HCT116 (cell line): ENCODE measurements at regions not wholly inside any gene's neighbourhood (a gene's known extent, or its start where the extent isn't known, plus 50 kb on each side); places are given as distances from the start of the nearest gene placed in this dataset.

Experiments used
- ATAC-seq: fragments of 200-7000 bp; cut with Tn5 transposase; 2 replicates; pipeline ENCODE4 v1.9.1; 2020; ENCODE audit warnings: mild to moderate bottlenecking, moderate library complexity
- BruUV-seq: library from RNA; stranded (reverse); fragments of 400-500 nt; replicated peaks from 2 replicates; lab custom pipeline; 2021; lab: Mats Ljungman, UMichigan
- CTCF ChIA-PET: fragments of 300-600 bp; sonication (Branson Sonifier 250); formaldehyde crosslinking; loops from one replicate; lab custom pipeline; 2021; ENCODE audit warnings: antibody characterized with exemption; lab: Charles Lee
- POLR2A ChIA-PET: fragments of 300-600, 350-600 bp; sonication (Branson Sonifier 250); formaldehyde crosslinking; loops from one replicate; lab custom pipeline; 2021; ENCODE audit warnings: antibody characterized with exemption; lab: Charles Lee
- RAD21 ChIA-PET, 2 experiments: fragments of 300-600 bp; sonication (Branson Sonifier 250); formaldehyde crosslinking; loops; one replicate each; lab custom pipeline; 2023; ENCODE audit warnings: low total read pairs in 2 of 2; ENCODE audit not compliant: uncharacterized antibody in 2 of 2, unreplicated experiment in 2 of 2, low non-redundant PET in 1 of 2; lab: Charles Lee
- DNase-seq: peaks from one replicate; pipeline ENCODE4 v3.0.0-alpha.2; 2010; ENCODE audit warnings: low read depth, low spot score
- H2AFZ ChIP-seq: fragments of 200-600 bp; shearing (Covaris generic), sonication (generic); 2 replicates; pipeline ENCODE4 v1.6.1; 2017; ENCODE audit warnings: low read depth, mixed run types, mixed read lengths, antibody characterized with exemption, low read length; ENCODE audit not compliant: poor library complexity, severe bottlenecking
- H3K27ac ChIP-seq: 2 replicates; pipeline ENCODE4 v1.5.1; 2012; ENCODE audit warnings: low read depth, low read length
- H3K27me3 ChIP-seq: fragments of 200-600 bp; sonication (generic); 2 replicates; pipeline ENCODE4 v1.6.1; 2016; ENCODE audit warnings: mixed run types, low read length, mixed read lengths; ENCODE audit not compliant: insufficient read depth
- H3K36me3 ChIP-seq, 2 experiments: fragments of 200-500 bp in 1 of 2; fragments of 200-600 bp in 1 of 2; sonication (Bioruptor generic) in 1 of 2; sonication (generic) in 1 of 2; 2 replicates each; pipeline versions ENCODE4 v1.5.1 to v1.6.1; 2014 to 2016; ENCODE audit warnings: low read length in 2 of 2, inconsistent platforms in 1 of 2, mixed read lengths in 1 of 2, mixed run types in 1 of 2; ENCODE audit not compliant: insufficient read depth in 2 of 2, control insufficient read depth in 1 of 2
- H3K4me1 ChIP-seq, 2 experiments: fragments of 200-600 bp in 1 of 2; sonication (generic) in 1 of 2; 2 replicates each; pipeline versions ENCODE4 v1.5.1 to v1.6.1; 2012 to 2017; ENCODE audit warnings: low read length in 2 of 2, inconsistent platforms in 1 of 2, mild to moderate bottlenecking in 1 of 2, mixed read lengths in 1 of 2, mixed run types in 1 of 2, moderate library complexity in 1 of 2; ENCODE audit not compliant: insufficient read depth in 2 of 2, control insufficient read depth in 1 of 2
- H3K4me2 ChIP-seq: fragments of 200-600 bp; sonication (generic); 2 replicates; pipeline ENCODE4 v1.6.1; 2017; ENCODE audit warnings: mixed run types, low read length, mixed read lengths
- H3K4me3 ChIP-seq, 2 experiments: fragments of 200-600 bp in 1 of 2; sonication (generic) in 1 of 2; replicated peaks in 1 of 2; 2 replicates each; pipeline ENCODE4 v1.5.1; 2011 to 2016; ENCODE audit warnings: low read length in 2 of 2, control low read depth in 1 of 2, low read depth in 1 of 2, mild to moderate bottlenecking in 1 of 2, mixed read lengths in 1 of 2, mixed run types in 1 of 2
- H3K79me2 ChIP-seq: fragments of 200-600 bp; sonication (generic); 2 replicates; pipeline ENCODE4 v1.6.1; 2017; ENCODE audit warnings: mild to moderate bottlenecking, mixed run types, low read length, moderate library complexity, mixed read lengths; ENCODE audit not compliant: insufficient read depth
- H3K9ac ChIP-seq: fragments of 200-600 bp; sonication (generic); 2 replicates; pipeline ENCODE4 v1.6.1; 2016; ENCODE audit warnings: low read length, mixed read lengths
- H3K9me2 ChIP-seq: fragments of 200-600 bp; sonication (generic), shearing (Covaris generic); 2 replicates; pipeline ENCODE4 v1.6.1; 2017; ENCODE audit warnings: mixed run types, mild to moderate bottlenecking, moderate library complexity; ENCODE audit not compliant: insufficient read depth
- H3K9me3 ChIP-seq, 2 experiments: fragments of 200-500 bp in 1 of 2; fragments of 200-600 bp in 1 of 2; sonication (Bioruptor generic) in 1 of 2; sonication (generic) in 1 of 2; 2 replicates each; pipeline ENCODE4 v1.6.1; 2014 to 2017; ENCODE audit warnings: low read length in 2 of 2, mixed read lengths in 2 of 2, inconsistent platforms in 1 of 2, low read depth in 1 of 2, mild to moderate bottlenecking in 1 of 2, mixed run types in 1 of 2, moderate library complexity in 1 of 2; ENCODE audit not compliant: control insufficient read depth in 1 of 2, insufficient read depth in 1 of 2
- H4K20me1 ChIP-seq: fragments of 200-600 bp; sonication (generic), shearing (Covaris generic); 2 replicates; pipeline ENCODE4 v1.6.1; 2017; ENCODE audit warnings: mixed run types, mild to moderate bottlenecking, moderate library complexity; ENCODE audit not compliant: insufficient read depth
- CBX3 ChIP-seq: IDR thresholded peaks from 2 replicates; pipeline ENCODE4 v1.6.1; 2012; ENCODE audit warnings: low read depth
- CTCF ChIP-seq, 3 experiments: fragments of 200-600 bp in 1 of 3; sonication (generic) in 1 of 3; IDR thresholded peaks in 2 of 3; conservative IDR thresholded peaks in 1 of 3; 2 replicates each; pipeline ENCODE4 v1.5.1; 2012 to 2017; ENCODE audit warnings: low read depth in 2 of 3, low read length in 2 of 3, antibody characterized with exemption in 1 of 3, borderline replicate concordance in 1 of 3, control low read depth in 1 of 3, mild to moderate bottlenecking in 1 of 3, mixed read lengths in 1 of 3, mixed run types in 1 of 3, moderate library complexity in 1 of 3; ENCODE audit not compliant: insufficient read depth in 1 of 3
- ELF1 ChIP-seq: IDR thresholded peaks from 2 replicates; pipeline ENCODE4 v1.6.1; 2012; ENCODE audit warnings: low read depth, borderline replicate concordance
- EZH2 ChIP-seq: fragments of 200-600 bp; sonication (generic); IDR thresholded peaks from 2 replicates; pipeline ENCODE4 v1.6.1; 2017; ENCODE audit warnings: antibody characterized with exemption, mixed run types
- FOSL1 ChIP-seq: IDR thresholded peaks from 2 replicates; pipeline ENCODE4 v1.6.1; 2012; ENCODE audit warnings: low read depth
- POLR2AphosphoS5 ChIP-seq: IDR thresholded peaks from 2 replicates; pipeline ENCODE4 v1.6.1; 2011; ENCODE audit warnings: mild to moderate bottlenecking, low read depth, low read length, moderate library complexity
- RAD21 ChIP-seq: IDR thresholded peaks from 2 replicates; pipeline ENCODE4 v1.6.1; 2012; ENCODE audit warnings: low read depth, mild to moderate bottlenecking
- SP1 ChIP-seq: IDR thresholded peaks from 2 replicates; pipeline ENCODE4 v1.6.1; 2012; ENCODE audit warnings: low read depth
- SRF ChIP-seq: IDR thresholded peaks from 2 replicates; pipeline ENCODE4 v1.6.1; 2012; ENCODE audit warnings: low read depth
- TCF7L2 ChIP-seq: IDR thresholded peaks from 2 replicates; pipeline ENCODE4 v1.7.0; 2011; ENCODE audit warnings: borderline replicate concordance, inconsistent platforms; ENCODE audit not compliant: insufficient read depth, insufficient read length; ENCODE audit errors: extremely low read depth
- ZFX ChIP-seq: fragments of 450-650 bp; IDR thresholded peaks from 2 replicates; pipeline ENCODE4 v1.6.1; 2017
- ZNF274 ChIP-seq: fragments of 200-500 bp; sonication (Bioruptor generic); IDR thresholded peaks from 2 replicates; pipeline ENCODE4 v1.6.1; 2014; ENCODE audit warnings: mild to moderate bottlenecking, low read depth, low read length, inconsistent platforms
- intact Hi-C: fragments of 100-400 bp; cut with micrococcal nuclease; formaldehyde crosslinking; loops from 2 replicates; pipeline ENCODE4 v1.10.0; 2022
- TF ChIP-seq, protein P1 (sequence below): IDR thresholded peaks from 2 replicates; pipeline ENCODE4 v1.6.1; 2012

DNA sequence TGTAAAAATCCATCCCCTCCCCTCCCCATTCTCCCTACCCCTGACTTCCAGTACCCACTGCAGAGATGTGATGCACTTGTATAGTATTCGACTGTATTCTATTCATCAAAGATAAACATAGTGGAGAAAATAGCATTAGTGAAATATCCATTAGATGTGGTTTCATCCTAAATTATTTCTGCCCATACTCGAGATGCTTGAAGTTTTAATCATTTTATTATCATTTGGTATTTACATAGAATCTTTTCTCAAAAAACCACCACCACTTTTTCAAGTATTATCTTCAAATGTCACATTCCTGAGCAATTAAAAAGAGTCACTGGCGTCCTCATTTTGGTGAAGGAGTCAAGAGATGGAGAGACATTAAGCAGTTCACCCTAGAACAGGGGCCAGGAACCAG, 181.9 kb downstream of the HAO1 start:
- no peaks in the 10 kb centered on the region for H3K4me1 ChIP-seq
- ATAC-seq (no peak), DNase-seq (no peak)
- no peak overlapping the region for H3K4me2 ChIP-seq
- no peaks in the 10 kb centered on the region for H3K79me2 ChIP-seq
- RAD21 ChIA-PET: no interaction called here
- no peak overlapping the region for H3K9ac ChIP-seq
- POLR2A ChIA-PET: no interaction called here
- TF ChIP-seq ZFX: no peak
- TF ChIP-seq RAD21: no peak
- TF ChIP-seq CBX3: no peak
- TF ChIP-seq, protein P1, sequence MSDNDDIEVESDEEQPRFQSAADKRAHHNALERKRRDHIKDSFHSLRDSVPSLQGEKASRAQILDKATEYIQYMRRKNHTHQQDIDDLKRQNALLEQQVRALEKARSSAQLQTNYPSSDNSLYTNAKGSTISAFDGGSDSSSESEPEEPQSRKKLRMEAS: no peak
- TF ChIP-seq CTCF (IDR thresholded peaks at IDR 0.05 in 2 of 3, conservative IDR thresholded peaks at IDR 0.05 in 1 of 3; ENCODE audit: borderline replicate concordance in 1 of 3, insufficient read depth in 1 of 3, low read depth in 2 of 3, low read length in 2 of 3): no peak
- TF ChIP-seq POLR2AphosphoS5: no peak
- TF ChIP-seq ZNF274: no peak
- no peak for TF ChIP-seq FOSL1
- TF ChIP-seq ELF1: no peak
- no peak for TF ChIP-seq SRF
- TF ChIP-seq SP1: no peak
- TF ChIP-seq TCF7L2: no peak
- TF ChIP-seq EZH2: no peak
- H4K20me1 ChIP-seq: no peaks in the 10 kb centered on the region
- H3K4me3 ChIP-seq: no peak overlapping the region
- no peak overlapping the region for H3K27ac ChIP-seq
- BruUV-seq: no TSS peak
- CTCF ChIA-PET: no interaction called here
- H3K9me3 ChIP-seq: peaks cover 0 to 7% of the 10 kb centered on the region in 2 experiments; a peak in 2 of 4 replicates
- H3K36me3 ChIP-seq: no peaks in the 10 kb centered on the region
- intact Hi-C loops: no loop called here
- no peaks in the 10 kb centered on the region for H3K9me2 ChIP-seq
- H2AFZ ChIP-seq: no peak overlapping the region
- H3K27me3 ChIP-seq: no peaks in the 10 kb centered on the region
